HG02798 (cell line): ENCODE measurements at regions not wholly inside any gene's neighbourhood (a gene's known extent, or its start where the extent isn't known, plus 50 kb on each side); places are given as distances from the start of the nearest gene placed in this dataset.
"Not testable (repeated sequence)": the region's sequence is repeated elsewhere in the genome, so short reads cannot be mapped to it uniquely, and the experiment has no call there.

Experiments used
- ATAC-seq: cut with Tn5 transposase; IDR thresholded peaks from one replicate; pipeline ENCODE4 v1.9.1; 2021; ENCODE audit warnings: mild to moderate bottlenecking; ENCODE audit not compliant: unreplicated experiment, poor library complexity

- not testable (repeated sequence) for ATAC-seq
These were observed 521.0 kb downstream of the IRS2 start for GRCh38 chr13:109265438-109265742.

- ATAC-seq = not testable (repeated sequence)
These were observed 521.6 kb downstream of the IRS2 start for GRCh38 chr13:109264603-109265437.

GRCh38 chr13:109257761-109258157 is 528.6 kb downstream of the IRS2 start:
- ATAC-seq = not testable (repeated sequence)
